Keratinocyte (primary cell): ENCODE measurements at regions not wholly inside any gene's neighbourhood (a gene's known extent, or its start where the extent isn't known, plus 50 kb on each side); places are given as distances from the start of the nearest gene placed in this dataset.

ENCODE experiments used
- DNase-seq: peaks from one replicate; pipeline ENCODE4 v3.0.0-alpha.2; 2011; ENCODE audit warnings: low read depth, missing footprints, low spot score
- FAIRE-seq: peaks from 2 replicates; lab custom pipeline; 2011; peaks lifted over from hg19 to GRCh38; lab: Jason Lieb, UNC
- H2AFZ ChIP-seq: 2 replicates; pipeline ENCODE4 v1.6.0; 2012; ENCODE audit warnings: low read length, control low read depth, inconsistent platforms; ENCODE audit not compliant: control insufficient read depth
- H3K27ac ChIP-seq: 2 replicates; pipeline ENCODE4 v1.5.1; 2011; ENCODE audit warnings: low read length; ENCODE audit not compliant: control insufficient read depth, insufficient read depth
- H3K27me3 ChIP-seq: 3 replicates; pipeline ENCODE4 v1.6.0; 2011; ENCODE audit warnings: low read length; ENCODE audit not compliant: control insufficient read depth, insufficient read depth; ENCODE audit errors: extremely low read depth
- H3K36me3 ChIP-seq, 2 experiments: 2 replicates in 1 of 2; 3 replicates in 1 of 2; pipeline ENCODE4 v1.5.1; 2011; ENCODE audit warnings: low read length in 2 of 2, mild to moderate bottlenecking in 1 of 2; ENCODE audit not compliant: control insufficient read depth in 2 of 2, insufficient read depth in 2 of 2; ENCODE audit errors: extremely low read depth in 1 of 2
- H3K4me1 ChIP-seq: 3 replicates; pipeline ENCODE4 v1.5.1; 2011; ENCODE audit warnings: low read length; ENCODE audit not compliant: control insufficient read depth, insufficient read depth; ENCODE audit errors: extremely low read depth
- H3K4me2 ChIP-seq: 3 replicates; pipeline ENCODE4 v1.6.0; 2011; ENCODE audit warnings: low read depth, low read length; ENCODE audit not compliant: control insufficient read depth, insufficient read depth; ENCODE audit errors: extremely low read depth
- H3K4me3 ChIP-seq, 3 experiments: fragments of 200-600 bp in 1 of 3; sonication (generic) in 1 of 3; 2 replicates in 2 of 3; 3 replicates in 1 of 3; pipeline ENCODE4 v1.5.1; 2011 to 2016; ENCODE audit warnings: low read length in 3 of 3, mild to moderate bottlenecking in 3 of 3, control low read depth in 2 of 3, inconsistent platforms in 1 of 3, low read depth in 1 of 3, mixed read lengths in 1 of 3, mixed run types in 1 of 3, moderate library complexity in 1 of 3; ENCODE audit not compliant: control insufficient read depth in 2 of 3, insufficient read depth in 2 of 3; ENCODE audit errors: extremely low read depth in 1 of 3
- H3K79me2 ChIP-seq: 2 replicates; pipeline ENCODE4 v1.6.0; 2012; ENCODE audit warnings: low read length; ENCODE audit not compliant: control insufficient read depth, insufficient read depth
- H3K9ac ChIP-seq: 3 replicates; pipeline ENCODE4 v1.6.0; 2011; ENCODE audit warnings: low read length; ENCODE audit not compliant: control insufficient read depth, insufficient read depth; ENCODE audit errors: extremely low read depth
- H3K9me1 ChIP-seq: 3 replicates; pipeline ENCODE4 v1.6.0; 2011; ENCODE audit warnings: low read length; ENCODE audit not compliant: control insufficient read depth, insufficient read depth; ENCODE audit errors: extremely low read depth
- H3K9me3 ChIP-seq: 2 replicates; pipeline ENCODE4 v1.5.1; 2012; ENCODE audit warnings: low read depth, low read length; ENCODE audit not compliant: control insufficient read depth
- H4K20me1 ChIP-seq: 3 replicates; pipeline ENCODE4 v1.6.0; 2011; ENCODE audit warnings: low read length; ENCODE audit not compliant: control insufficient read depth, insufficient read depth; ENCODE audit errors: extremely low read depth
- EZH2 ChIP-seq: IDR thresholded peaks from one replicate; pipeline ENCODE4 v1.6.1; 2012; ENCODE audit warnings: inconsistent platforms, mild to moderate bottlenecking, low read length, moderate library complexity
- dilution Hi-C: fragments of 300-500 bp; cut with MboI; formaldehyde crosslinking; loops from one replicate; pipeline ENCODE4 v1.7.0; 2020; ENCODE audit warnings: low sequenced_read_pairs; ENCODE audit not compliant: extremely low pct_ligation_motif_present
- TF ChIP-seq, protein P1 (sequence below), 3 experiments: IDR thresholded peaks in 1 of 3; conservative IDR thresholded peaks in 1 of 3; optimal IDR thresholded peaks in 1 of 3; 2 replicates in 2 of 3; 3 replicates in 1 of 3; pipeline versions ENCODE3 to v1.5.1; 2011; ENCODE audit warnings: low read length in 3 of 3, mild to moderate bottlenecking in 3 of 3, moderate library complexity in 2 of 3, control low read depth in 1 of 3, inconsistent platforms in 1 of 3; ENCODE audit not compliant: insufficient read depth in 2 of 3; ENCODE audit errors: extremely low read depth in 1 of 3

DNA sequence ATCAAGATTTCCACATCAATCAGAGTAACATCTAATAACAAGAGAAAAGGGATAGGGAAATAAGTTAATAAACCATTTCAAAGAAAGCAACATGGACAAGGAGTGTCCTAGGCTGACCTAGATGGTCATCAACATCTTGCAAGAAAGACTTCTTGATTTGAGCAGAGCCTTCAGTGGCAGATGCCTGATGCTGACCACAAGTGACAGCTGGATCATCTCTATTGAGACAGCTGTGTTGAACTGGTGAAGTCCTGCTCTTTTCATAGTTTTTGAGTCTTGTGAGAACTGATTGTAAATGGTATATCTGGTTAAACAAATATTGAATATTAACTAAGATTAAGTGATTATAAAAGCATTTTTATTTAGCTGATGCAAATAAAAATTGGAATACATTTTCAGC is 1083.6 kb upstream of the LRFN5 start:
- dilution Hi-C loops = no loop called here
- H3K36me3 ChIP-seq = no peaks in the 10 kb centered on the region
- H3K27me3 ChIP-seq = no peaks in the 10 kb centered on the region
- TF ChIP-seq, protein P1, sequence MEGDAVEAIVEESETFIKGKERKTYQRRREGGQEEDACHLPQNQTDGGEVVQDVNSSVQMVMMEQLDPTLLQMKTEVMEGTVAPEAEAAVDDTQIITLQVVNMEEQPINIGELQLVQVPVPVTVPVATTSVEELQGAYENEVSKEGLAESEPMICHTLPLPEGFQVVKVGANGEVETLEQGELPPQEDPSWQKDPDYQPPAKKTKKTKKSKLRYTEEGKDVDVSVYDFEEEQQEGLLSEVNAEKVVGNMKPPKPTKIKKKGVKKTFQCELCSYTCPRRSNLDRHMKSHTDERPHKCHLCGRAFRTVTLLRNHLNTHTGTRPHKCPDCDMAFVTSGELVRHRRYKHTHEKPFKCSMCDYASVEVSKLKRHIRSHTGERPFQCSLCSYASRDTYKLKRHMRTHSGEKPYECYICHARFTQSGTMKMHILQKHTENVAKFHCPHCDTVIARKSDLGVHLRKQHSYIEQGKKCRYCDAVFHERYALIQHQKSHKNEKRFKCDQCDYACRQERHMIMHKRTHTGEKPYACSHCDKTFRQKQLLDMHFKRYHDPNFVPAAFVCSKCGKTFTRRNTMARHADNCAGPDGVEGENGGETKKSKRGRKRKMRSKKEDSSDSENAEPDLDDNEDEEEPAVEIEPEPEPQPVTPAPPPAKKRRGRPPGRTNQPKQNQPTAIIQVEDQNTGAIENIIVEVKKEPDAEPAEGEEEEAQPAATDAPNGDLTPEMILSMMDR (optimal IDR thresholded peaks at IDR 0.05 in 1 of 3, IDR thresholded peaks at IDR 0.05 in 1 of 3, conservative IDR thresholded peaks at IDR 0.05 in 1 of 3; ENCODE audit: extremely low read depth in 1 of 3, insufficient read depth in 2 of 3, low read length in 3 of 3) = no peak
- TF ChIP-seq EZH2 = no peak
- no peak overlapping the region for H3K4me3 ChIP-seq
- no peak for FAIRE-seq
- H3K9me1 ChIP-seq = no peaks in the 10 kb centered on the region
- DNase-seq = no peak
- no peak overlapping the region for H3K27ac ChIP-seq
- H4K20me1 ChIP-seq = no peaks in the 10 kb centered on the region
- peaks cover 2% of the 10 kb centered on the region for H3K9me3 ChIP-seq
- no peaks in the 10 kb centered on the region for H3K79me2 ChIP-seq
- H3K9ac ChIP-seq = no peak overlapping the region
- no peak overlapping the region for H2AFZ ChIP-seq
- no peak overlapping the region for H3K4me2 ChIP-seq
- no peaks in the 10 kb centered on the region for H3K4me1 ChIP-seq

DNA sequence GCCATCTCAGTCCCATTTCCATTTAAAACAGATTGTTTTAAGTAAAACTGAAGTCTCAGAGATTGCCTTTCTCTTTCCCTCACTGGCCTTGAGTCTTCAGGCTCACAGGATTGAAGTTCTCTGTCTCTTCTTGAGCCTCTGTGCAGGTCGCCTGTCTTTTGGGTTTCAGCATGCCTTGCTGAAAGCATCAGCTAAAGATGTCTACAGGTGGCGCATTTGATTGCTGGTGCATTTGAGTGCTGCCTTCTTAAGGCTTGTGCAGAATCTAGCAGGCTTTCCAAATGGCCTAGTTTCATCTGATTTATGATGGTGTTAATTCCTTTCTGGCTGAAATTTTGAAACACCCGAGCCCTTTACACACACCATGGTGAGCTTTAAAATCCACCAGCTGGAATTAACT is 1062.2 kb upstream of the FBXO33 start:
- H3K4me3 ChIP-seq = no peak overlapping the region
- dilution Hi-C loops = no loop called here
- no peak for FAIRE-seq

More for the DNA sequence above, 1062.2 kb upstream of the FBXO33 start:
- H4K20me1 ChIP-seq = no peaks in the 10 kb centered on the region
- no peaks in the 10 kb centered on the region for H3K36me3 ChIP-seq
- no peak overlapping the region for H3K27ac ChIP-seq
- TF ChIP-seq EZH2 = no peak
- TF ChIP-seq, protein P1 (optimal IDR thresholded peaks at IDR 0.05 in 1 of 3, IDR thresholded peaks at IDR 0.05 in 1 of 3, conservative IDR thresholded peaks at IDR 0.05 in 1 of 3; ENCODE audit: extremely low read depth in 1 of 3, insufficient read depth in 2 of 3, low read length in 3 of 3) = no peak
- H3K79me2 ChIP-seq = no peaks in the 10 kb centered on the region
- no peak for DNase-seq
- no peak overlapping the region for H3K4me2 ChIP-seq
- H3K9me3 ChIP-seq = no peaks in the 10 kb centered on the region
- no peaks in the 10 kb centered on the region for H3K27me3 ChIP-seq
- H3K9me1 ChIP-seq = no peaks in the 10 kb centered on the region
- no peak overlapping the region for H2AFZ ChIP-seq
- H3K9ac ChIP-seq = no peak overlapping the region
- H3K4me1 ChIP-seq = no peaks in the 10 kb centered on the region
